ENCODE measurements at regions not wholly inside any gene's neighbourhood (a gene's known extent, or its start where the extent isn't known, plus 50 kb on each side); places are given as distances from the start of the nearest gene placed in this dataset.

GRCh38 chr1:194931166-194931565, 1677.1 kb downstream of the KCNT2 start:
- no peaks in the 10 kb centered on the region for H3K9me3 ChIP-seq
- DNase-seq: no peak
- no peaks in the 10 kb centered on the region for H3K27me3 ChIP-seq
- no peaks in the 10 kb centered on the region; the same call in 1 of the 2 replicates for H3K4me1 ChIP-seq
- H3K4me3 ChIP-seq (ENCODE audit: low read depth, low read length): no peak overlapping the region
- TF ChIP-seq, protein P1, sequence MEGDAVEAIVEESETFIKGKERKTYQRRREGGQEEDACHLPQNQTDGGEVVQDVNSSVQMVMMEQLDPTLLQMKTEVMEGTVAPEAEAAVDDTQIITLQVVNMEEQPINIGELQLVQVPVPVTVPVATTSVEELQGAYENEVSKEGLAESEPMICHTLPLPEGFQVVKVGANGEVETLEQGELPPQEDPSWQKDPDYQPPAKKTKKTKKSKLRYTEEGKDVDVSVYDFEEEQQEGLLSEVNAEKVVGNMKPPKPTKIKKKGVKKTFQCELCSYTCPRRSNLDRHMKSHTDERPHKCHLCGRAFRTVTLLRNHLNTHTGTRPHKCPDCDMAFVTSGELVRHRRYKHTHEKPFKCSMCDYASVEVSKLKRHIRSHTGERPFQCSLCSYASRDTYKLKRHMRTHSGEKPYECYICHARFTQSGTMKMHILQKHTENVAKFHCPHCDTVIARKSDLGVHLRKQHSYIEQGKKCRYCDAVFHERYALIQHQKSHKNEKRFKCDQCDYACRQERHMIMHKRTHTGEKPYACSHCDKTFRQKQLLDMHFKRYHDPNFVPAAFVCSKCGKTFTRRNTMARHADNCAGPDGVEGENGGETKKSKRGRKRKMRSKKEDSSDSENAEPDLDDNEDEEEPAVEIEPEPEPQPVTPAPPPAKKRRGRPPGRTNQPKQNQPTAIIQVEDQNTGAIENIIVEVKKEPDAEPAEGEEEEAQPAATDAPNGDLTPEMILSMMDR (IDR thresholded peaks at IDR 0.05; ENCODE audit: low read depth, low read length): no peak
- no peaks in the 10 kb centered on the region for H3K36me3 ChIP-seq

- no peaks in the 10 kb centered on the region for H3K27me3 ChIP-seq
- H3K9me3 ChIP-seq: no peaks in the 10 kb centered on the region
- no peak for DNase-seq
- TF ChIP-seq, protein P1 (IDR thresholded peaks at IDR 0.05; ENCODE audit: low read depth, low read length): no peak
- no peaks in the 10 kb centered on the region; the same call in 1 of the 2 replicates for H3K4me1 ChIP-seq
- no peak overlapping the region for H3K4me3 ChIP-seq (ENCODE audit: low read depth, low read length)
- no peaks in the 10 kb centered on the region for H3K36me3 ChIP-seq
Measured at GRCh38 chr1:194930132-194930531, 1678.1 kb downstream of the KCNT2 start.

DNA sequence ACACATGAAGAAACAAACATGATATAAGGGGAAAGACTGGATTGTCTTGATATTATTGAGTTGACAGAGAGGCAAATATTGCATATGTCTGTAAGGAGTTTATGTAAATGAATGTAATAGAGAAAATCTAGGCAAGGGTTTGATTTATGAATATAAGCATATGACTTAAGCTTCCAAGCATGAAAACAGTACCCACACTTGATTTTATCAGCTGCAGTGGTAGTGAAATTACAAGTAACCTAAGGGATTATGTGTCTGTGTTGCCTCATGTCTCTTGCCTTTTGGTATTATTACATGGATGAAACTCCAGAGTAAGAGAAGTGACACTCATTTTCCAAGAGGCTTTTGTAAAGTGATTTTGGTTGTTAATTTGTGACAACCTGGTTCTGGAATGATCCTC, 1678.9 kb downstream of the KCNT2 start:
- TF ChIP-seq, protein P1 (IDR thresholded peaks at IDR 0.05; ENCODE audit: low read depth, low read length): no peak
- DNase-seq: no peak
- Histone ChIP-seq H3K4me1 (no peaks in the 10 kb centered on the region; the same call in 1 of the 2 replicates), H3K27me3 (no peaks in the 10 kb centered on the region), H3K4me3 (ENCODE audit: low read depth, low read length) (no peak overlapping the region), H3K36me3 (no peaks in the 10 kb centered on the region), H3K9me3 (no peaks in the 10 kb centered on the region)

DNA sequence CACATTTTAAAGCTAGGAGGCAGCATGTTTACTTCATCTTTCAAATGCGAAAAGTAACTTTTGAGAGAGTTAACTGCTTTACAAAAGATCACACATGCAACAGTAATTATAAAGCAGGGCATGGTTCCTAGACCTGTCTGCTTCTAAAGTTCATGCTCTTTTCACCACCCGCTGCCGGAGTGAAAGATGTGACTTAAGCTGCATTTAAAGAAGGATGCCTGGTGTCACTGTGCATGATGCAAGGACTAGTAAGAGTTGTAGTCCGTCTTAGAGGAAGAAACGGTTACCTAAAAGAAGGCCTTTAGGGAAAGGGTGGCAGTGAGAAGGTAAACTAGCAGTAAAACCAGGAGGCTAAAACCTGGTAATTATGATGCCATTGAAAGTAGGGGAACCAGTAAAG, 1689.1 kb downstream of the KCNT2 start:
- H3K36me3 ChIP-seq: no peaks in the 10 kb centered on the region
- no peak for DNase-seq
- no peaks in the 10 kb centered on the region for H3K4me1 ChIP-seq
- no peaks in the 10 kb centered on the region for H3K27me3 ChIP-seq
- TF ChIP-seq, protein P1 (IDR thresholded peaks at IDR 0.05; ENCODE audit: low read depth, low read length): no peak
- H3K4me3 ChIP-seq (ENCODE audit: low read depth, low read length): no peak overlapping the region
- no peaks in the 10 kb centered on the region for H3K9me3 ChIP-seq

- Histone ChIP-seq H3K9me3 (no peaks in the 10 kb centered on the region), H3K36me3 (no peaks in the 10 kb centered on the region), H3K27me3 (no peaks in the 10 kb centered on the region), H3K4me1 (no peaks in the 10 kb centered on the region), H3K4me3 (ENCODE audit: low read depth, low read length) (no peak overlapping the region)
- no peak for DNase-seq
- TF ChIP-seq, protein P1 (IDR thresholded peaks at IDR 0.05; ENCODE audit: low read depth, low read length): no peak
Measured at GRCh38 chr1:194917769-194918168, 1690.5 kb downstream of the KCNT2 start.

DNA sequence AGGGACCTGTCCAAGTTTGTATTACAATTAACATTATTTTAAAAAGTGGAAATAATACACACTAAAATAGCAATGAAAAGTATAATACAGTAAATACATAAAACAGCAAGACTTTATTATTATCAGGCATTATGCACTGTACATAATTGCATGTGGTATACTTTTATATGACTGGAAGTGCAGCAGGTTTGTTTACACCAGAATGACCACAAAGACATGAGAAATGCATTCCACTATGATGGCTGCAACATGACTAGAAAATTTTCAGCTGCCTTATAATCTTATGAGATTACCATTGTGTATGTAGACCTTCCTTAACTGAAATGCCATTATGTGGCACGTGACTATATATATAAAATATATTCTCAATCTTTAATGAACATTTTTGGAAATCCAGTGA, 1699.6 kb downstream of the KCNT2 start:
- H3K9me3 ChIP-seq: no peaks in the 10 kb centered on the region
- H3K4me3 ChIP-seq (ENCODE audit: low read depth, low read length): no peak overlapping the region
- no peaks in the 10 kb centered on the region for H3K4me1 ChIP-seq
- no peaks in the 10 kb centered on the region for H3K36me3 ChIP-seq
- H3K27me3 ChIP-seq: no peaks in the 10 kb centered on the region
- TF ChIP-seq, protein P1 (IDR thresholded peaks at IDR 0.05; ENCODE audit: low read depth, low read length): no peak
- DNase-seq: no peak
